ENCODE measurements at regions not wholly inside any gene's neighbourhood (a gene's known extent, or its start where the extent isn't known, plus 50 kb on each side); places are given as distances from the start of the nearest gene placed in this dataset.

DNA sequence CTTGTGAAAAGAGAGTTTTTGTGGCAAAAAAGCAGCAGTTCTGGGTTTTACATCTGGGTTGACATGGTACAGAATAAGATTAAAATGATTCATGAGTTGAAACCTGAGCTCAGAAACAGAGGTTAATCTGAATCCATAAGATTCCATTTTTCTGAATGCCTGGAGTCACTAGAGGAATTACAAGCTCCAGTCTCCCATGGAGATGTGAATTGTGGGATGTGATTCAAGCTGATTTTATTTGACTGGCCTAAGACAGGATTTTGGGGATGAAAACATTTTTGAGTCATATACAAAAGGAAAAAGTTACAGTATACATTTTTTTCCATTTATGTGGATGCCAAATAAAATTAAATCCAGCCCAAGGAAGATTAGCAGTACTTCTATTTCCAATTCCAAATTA is 161.1 kb downstream of the RBM46 start:
- TF ChIP-seq, protein P1, sequence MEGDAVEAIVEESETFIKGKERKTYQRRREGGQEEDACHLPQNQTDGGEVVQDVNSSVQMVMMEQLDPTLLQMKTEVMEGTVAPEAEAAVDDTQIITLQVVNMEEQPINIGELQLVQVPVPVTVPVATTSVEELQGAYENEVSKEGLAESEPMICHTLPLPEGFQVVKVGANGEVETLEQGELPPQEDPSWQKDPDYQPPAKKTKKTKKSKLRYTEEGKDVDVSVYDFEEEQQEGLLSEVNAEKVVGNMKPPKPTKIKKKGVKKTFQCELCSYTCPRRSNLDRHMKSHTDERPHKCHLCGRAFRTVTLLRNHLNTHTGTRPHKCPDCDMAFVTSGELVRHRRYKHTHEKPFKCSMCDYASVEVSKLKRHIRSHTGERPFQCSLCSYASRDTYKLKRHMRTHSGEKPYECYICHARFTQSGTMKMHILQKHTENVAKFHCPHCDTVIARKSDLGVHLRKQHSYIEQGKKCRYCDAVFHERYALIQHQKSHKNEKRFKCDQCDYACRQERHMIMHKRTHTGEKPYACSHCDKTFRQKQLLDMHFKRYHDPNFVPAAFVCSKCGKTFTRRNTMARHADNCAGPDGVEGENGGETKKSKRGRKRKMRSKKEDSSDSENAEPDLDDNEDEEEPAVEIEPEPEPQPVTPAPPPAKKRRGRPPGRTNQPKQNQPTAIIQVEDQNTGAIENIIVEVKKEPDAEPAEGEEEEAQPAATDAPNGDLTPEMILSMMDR (conservative IDR thresholded peaks at IDR 0.05; ENCODE audit: low read depth, low read length) = no peak
- no peak overlapping the region for H2AFZ ChIP-seq (ENCODE audit: low read depth)

DNA sequence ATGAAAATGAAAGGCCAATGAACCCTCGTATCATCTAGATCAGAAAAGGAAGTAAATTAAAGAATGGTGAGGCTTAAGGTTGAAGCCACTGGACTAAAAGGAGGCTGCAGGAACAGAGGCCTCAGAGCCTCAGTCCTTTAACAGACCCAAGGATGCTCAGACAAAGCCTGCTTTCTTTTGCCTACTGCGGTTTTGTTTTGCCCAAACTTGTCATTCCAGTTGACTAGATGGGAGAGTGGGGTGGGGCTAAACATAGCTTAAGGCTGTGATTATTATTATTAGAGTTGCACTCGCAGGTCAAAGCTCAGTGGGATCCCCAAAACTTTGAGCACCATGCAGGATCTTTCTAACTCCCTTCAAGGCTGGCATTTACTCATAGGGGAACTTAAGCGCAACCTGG is 163.9 kb downstream of the RBM46 start:
- TF ChIP-seq, protein P1 (conservative IDR thresholded peaks at IDR 0.05; ENCODE audit: low read depth, low read length) = no peak
- Histone ChIP-seq H4K20me1 (ENCODE audit: insufficient read depth) (no peaks in the 10 kb centered on the region), H3K4me1 (ENCODE audit: low read depth, poor library complexity, severe bottlenecking) (no peaks in the 10 kb centered on the region), H3K27ac (no peak overlapping the region), H3K4me2 (no peak overlapping the region), H3K79me2 (ENCODE audit: insufficient read depth, low read depth) (no peaks in the 10 kb centered on the region), H2AFZ (ENCODE audit: low read depth) (no peak overlapping the region), H3K4me3 (IDR thresholded peaks at IDR 0.05; ENCODE audit: insufficient read depth, low read depth, low read length) (no peak overlapping the region), H3K36me3 (ENCODE audit: insufficient read depth) (no peaks in the 10 kb centered on the region), H3K27me3 (ENCODE audit: insufficient read depth, low read depth) (no peaks in the 10 kb centered on the region), H3K9ac (no peak overlapping the region)

More for the DNA sequence above, 161.1 kb downstream of the RBM46 start:
- Histone ChIP-seq H3K4me2 (no peak overlapping the region), H3K4me1 (ENCODE audit: low read depth, poor library complexity, severe bottlenecking) (no peaks in the 10 kb centered on the region), H3K79me2 (ENCODE audit: insufficient read depth, low read depth) (no peaks in the 10 kb centered on the region), H4K20me1 (ENCODE audit: insufficient read depth) (no peaks in the 10 kb centered on the region), H3K9ac (no peak overlapping the region), H3K27ac (no peak overlapping the region), H3K36me3 (ENCODE audit: insufficient read depth) (no peaks in the 10 kb centered on the region), H3K27me3 (ENCODE audit: insufficient read depth, low read depth) (no peaks in the 10 kb centered on the region), H3K4me3 (IDR thresholded peaks at IDR 0.05; ENCODE audit: insufficient read depth, low read depth, low read length) (no peak overlapping the region)

DNA sequence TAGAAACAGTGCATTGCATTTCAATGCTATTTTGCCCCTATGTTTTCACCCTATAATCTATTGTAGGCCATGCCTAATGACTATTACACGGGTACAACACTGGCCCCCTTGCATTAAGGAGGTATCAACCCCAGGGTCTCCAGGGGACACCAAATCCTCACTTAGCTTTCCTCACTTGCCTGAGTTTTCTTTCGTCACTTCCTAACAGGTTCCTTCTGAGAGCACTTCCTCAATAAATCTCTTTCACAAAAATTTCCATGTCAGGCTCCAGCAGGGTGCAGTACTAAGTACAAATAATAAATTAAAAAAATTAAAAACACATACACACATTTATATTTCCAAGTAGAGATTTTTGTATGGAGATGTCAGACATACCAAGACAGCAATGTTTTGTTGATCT is 165.0 kb downstream of the RBM46 start:
- Histone ChIP-seq H3K4me3 (IDR thresholded peaks at IDR 0.05; ENCODE audit: insufficient read depth, low read depth, low read length) (no peak overlapping the region), H3K79me2 (ENCODE audit: insufficient read depth, low read depth) (no peaks in the 10 kb centered on the region), H3K4me1 (ENCODE audit: low read depth, poor library complexity, severe bottlenecking) (no peaks in the 10 kb centered on the region), H2AFZ (ENCODE audit: low read depth) (no peak overlapping the region), H3K27ac (no peak overlapping the region), H4K20me1 (ENCODE audit: insufficient read depth) (no peaks in the 10 kb centered on the region), H3K36me3 (ENCODE audit: insufficient read depth) (no peaks in the 10 kb centered on the region), H3K27me3 (ENCODE audit: insufficient read depth, low read depth) (no peaks in the 10 kb centered on the region), H3K4me2 (no peak overlapping the region), H3K9ac (no peak overlapping the region)
- TF ChIP-seq, protein P1 (conservative IDR thresholded peaks at IDR 0.05; ENCODE audit: low read depth, low read length) = no peak

DNA sequence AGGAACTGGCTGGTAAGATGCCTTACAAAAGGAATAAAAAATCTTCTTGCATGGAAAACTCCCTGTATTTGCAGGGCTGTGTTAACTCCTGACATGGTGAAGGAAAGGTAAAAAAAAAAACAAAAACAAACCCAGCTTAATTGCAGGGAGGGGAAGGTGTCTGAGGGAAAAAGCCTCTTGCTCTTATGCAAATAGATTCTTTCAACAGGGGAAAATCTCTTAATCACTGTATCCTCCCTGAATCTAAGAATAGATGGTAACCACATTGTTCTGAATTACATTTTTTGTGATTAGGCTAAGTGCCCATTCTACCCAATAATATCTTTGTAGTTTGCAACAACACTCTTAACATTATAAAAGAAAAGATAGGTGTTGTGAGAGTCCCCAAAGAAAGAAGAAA is 172.6 kb downstream of the RBM46 start:
- no peak overlapping the region for H3K4me2 ChIP-seq

More for the DNA sequence above, 172.6 kb downstream of the RBM46 start:
- Histone ChIP-seq H2AFZ (ENCODE audit: low read depth) (no peak overlapping the region), H4K20me1 (ENCODE audit: insufficient read depth) (no peaks in the 10 kb centered on the region; the same call in 1 of the 2 replicates), H3K36me3 (ENCODE audit: insufficient read depth) (no peaks in the 10 kb centered on the region), H3K4me1 (ENCODE audit: low read depth, poor library complexity, severe bottlenecking) (no peaks in the 10 kb centered on the region), H3K4me3 (IDR thresholded peaks at IDR 0.05; ENCODE audit: insufficient read depth, low read depth, low read length) (no peak overlapping the region), H3K9ac (no peak overlapping the region), H3K27ac (no peak overlapping the region), H3K79me2 (ENCODE audit: insufficient read depth, low read depth) (no peaks in the 10 kb centered on the region), H3K27me3 (ENCODE audit: insufficient read depth, low read depth) (no peaks in the 10 kb centered on the region)
- TF ChIP-seq, protein P1 (conservative IDR thresholded peaks at IDR 0.05; ENCODE audit: low read depth, low read length) = no peak
